Suppressor macrophage treated with lipopolysaccharide for 1 hour (primary cell): ENCODE measurements at regions not wholly inside any gene's neighbourhood (a gene's known extent, or its start where the extent isn't known, plus 50 kb on each side); places are given as distances from the start of the nearest gene placed in this dataset.
"Not testable (repeated sequence)": the region's sequence is repeated elsewhere in the genome, so short reads cannot be mapped to it uniquely, and the experiment has no call there.

Source experiments
- DNase-seq, 3 donors: peaks; one replicate each; pipeline ENCODE4 v3.0.0-alpha.2; 2020 to 2022

DNA sequence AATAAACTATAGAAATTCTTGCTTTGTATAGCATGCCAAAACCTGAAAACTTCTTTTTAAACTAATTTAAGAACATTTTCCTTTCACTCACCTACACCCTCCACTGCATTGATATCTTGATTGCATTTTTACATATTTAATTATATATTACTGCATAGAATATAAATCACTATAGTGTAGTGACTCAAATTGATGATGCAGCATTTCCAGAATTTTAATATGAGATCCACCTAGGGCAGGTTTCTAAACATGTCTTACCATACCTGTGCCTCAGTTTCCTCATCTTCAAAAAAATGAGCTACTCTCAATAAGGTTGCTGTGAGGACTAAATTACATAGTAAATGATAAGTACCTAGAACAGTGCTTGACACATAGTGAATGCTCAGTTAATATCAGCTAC, 881.5 kb downstream of the RPS29 start:
- DNase-seq, result no peak

DNA sequence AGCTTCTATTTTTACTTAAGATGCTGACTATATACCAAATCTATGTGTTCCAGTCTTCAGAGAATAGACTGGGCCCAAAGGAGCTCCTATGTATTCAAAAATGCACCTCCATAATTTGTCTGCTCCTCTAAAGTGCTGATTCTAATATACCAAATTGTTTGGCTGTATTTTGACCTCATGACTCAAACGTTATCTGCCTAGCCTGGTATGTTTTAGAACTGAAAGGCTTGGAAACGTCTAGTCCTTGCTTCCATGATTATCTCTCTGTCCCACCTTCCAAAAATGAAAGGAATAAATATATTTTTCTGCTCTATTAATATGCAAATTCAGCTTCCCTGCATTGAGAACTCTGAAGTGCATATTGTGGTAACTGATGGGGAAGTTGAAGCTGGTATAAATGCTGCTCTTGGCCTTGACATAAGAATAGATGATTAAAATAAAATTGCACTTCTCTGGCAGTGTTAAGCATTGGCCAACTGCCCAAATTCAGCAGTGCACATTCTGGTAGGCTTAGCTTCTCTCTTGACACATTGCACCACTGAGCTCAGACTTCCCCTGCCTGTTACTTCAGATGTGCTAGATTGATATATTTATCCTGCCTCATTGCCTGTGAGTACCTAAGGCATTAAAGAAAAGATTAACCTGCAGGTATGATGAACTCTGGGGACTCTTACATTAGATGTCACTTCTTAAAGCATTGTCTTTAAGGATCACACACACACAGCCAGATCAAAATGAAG, 882.3 kb downstream of the RPS29 start:
- DNase-seq, result no peak

DNA sequence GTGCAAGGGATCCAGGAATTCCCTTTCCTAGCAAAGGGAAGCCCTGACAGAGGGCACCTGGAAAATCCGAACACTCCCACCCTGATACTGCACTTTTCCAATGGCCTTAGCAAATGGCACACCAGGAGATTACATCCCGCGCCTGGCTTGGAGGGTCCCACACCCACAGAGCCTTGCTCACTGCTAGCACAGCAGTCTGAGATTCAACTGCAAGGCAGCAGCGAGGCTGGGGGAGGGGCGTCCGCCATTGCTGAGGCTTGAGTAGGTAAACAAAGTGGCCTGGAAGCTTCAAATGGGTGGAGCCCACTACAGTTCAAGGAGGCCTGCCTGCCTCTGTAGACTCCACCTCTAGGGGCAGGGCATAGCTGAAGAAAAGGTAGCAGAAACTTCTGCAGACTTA, 888.8 kb downstream of the RPS29 start:
- DNase-seq, result not testable (repeated sequence)

DNA sequence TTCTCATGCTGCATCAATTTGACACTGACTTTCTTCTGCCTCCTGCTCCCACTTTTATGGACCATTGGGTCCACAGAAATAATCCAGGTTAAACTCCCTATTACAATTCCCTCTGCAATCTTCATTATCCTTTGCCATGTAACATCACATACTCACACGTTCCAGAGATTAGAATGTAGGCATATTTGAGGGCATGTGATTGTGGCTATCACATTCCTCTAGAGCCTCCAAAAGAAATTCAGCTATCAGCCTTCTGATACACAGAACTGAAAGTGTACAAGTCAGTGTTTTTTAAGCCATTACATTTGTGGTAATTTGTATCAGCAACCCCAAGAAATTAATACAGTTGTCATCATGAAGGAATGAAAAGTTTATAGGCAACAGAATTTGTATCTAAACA, 892.4 kb downstream of the RPS29 start:
- DNase-seq, result no peak

- no peak for DNase-seq
Observed at GRCh38 chr14:48690349-48690748, 895.8 kb downstream of the RPS29 start.

DNA sequence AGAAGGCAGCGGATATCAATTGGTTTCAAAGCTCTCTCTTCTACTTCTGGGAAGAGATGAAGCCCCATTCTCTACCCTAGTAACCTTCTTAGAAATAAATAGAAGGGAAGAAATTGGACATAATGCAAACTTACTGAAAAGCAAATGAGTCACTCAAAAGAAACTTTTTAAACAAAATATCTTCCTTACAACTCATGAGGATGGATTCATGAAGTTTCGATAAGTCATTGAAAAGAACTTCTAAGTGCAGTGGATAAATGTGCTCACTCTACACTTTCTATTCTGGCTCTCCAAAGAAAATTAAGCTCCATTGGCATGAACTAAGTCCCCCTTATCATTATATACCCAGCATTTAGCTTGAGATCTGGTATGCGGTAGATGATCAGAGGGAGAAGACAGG, 899.5 kb downstream of the RPS29 start:
- DNase-seq, result no peak

DNA sequence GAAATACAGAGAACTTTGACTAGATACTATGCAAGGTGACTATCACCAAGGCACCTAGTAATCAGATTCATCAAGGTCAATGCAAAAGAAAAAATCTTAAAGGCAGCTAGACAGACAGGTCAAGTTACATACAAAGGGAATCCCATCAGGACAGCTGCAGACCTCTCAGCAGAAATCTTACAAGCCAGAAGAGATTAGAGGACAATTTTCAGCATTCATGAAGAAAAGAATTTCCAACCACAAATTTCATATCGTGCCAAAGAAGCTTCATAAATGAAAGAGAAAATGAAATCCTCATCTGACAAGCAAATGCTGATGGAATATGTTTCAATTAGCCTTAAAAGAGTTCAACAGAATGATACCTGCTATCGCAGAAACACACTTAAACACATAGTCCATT, 913.7 kb downstream of the RPS29 start:
- DNase-seq, result no peak

GRCh38 chr14:48670939-48671338, 915.2 kb downstream of the RPS29 start:
- no peak for DNase-seq

- no peak for DNase-seq
Observed at GRCh38 chr14:48665077-48665784, 920.9 kb downstream of the RPS29 start.

DNA sequence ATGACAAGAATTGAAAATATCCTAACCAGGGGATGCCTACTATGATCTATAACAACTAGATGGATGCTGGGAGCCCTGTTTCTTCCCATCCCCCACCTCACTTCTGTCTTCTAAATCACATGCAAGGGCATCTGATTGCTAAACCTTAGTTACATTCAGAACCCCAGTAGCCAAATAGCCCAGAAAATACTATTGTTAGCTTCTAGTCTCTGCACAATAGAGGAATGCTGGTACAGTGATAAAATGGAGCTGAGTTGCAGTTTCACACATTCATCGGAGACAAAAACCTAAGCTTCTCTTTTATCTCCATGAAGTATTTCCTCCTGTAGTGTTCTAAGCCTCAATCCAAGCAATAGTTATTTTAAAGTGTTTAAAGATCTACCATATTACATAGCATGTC, 942.9 kb downstream of the RPS29 start:
- DNase-seq, result no peak

DNA sequence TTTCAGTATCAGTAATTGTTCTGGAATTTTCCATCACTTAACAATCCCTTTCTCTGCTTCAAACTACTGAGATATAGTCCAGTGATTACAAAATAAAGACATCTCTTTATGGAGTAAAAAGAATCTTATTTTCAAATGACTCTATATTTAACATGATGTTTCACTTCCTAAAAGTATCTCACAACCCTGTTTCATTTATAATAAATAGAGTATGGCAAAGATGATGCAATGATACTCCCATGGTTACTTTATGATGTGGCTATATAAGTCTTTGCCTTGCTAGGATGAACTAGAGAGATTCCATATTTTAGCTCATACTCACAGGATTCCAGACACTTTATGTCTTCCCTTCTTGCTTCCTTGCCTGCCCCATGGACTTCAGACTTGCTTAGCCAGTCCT, 953.5 kb upstream of the MDGA2 start:
- no peak for DNase-seq

DNA sequence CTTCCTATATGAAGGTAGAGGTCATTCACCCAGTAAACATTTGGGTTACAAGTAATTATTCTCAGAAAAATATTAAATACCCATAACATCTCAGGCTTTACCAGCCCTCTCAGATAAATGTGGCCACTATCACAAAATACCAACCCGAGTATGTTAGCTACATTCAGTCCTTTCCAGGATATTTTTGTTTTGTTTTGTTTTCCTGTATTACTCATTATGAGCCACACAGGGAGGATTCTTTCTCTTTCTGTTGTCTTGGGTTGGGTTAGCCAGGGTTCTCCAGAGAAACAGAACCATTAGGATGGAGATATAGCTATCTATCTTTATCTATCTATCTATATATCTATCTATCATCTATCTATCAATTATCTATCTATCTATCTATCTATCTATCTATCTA, 947.6 kb upstream of the MDGA2 start:
- no peak for DNase-seq

GRCh38 chr14:48618057-48618456, 942.7 kb upstream of the MDGA2 start:
- DNase-seq, result no peak

DNA sequence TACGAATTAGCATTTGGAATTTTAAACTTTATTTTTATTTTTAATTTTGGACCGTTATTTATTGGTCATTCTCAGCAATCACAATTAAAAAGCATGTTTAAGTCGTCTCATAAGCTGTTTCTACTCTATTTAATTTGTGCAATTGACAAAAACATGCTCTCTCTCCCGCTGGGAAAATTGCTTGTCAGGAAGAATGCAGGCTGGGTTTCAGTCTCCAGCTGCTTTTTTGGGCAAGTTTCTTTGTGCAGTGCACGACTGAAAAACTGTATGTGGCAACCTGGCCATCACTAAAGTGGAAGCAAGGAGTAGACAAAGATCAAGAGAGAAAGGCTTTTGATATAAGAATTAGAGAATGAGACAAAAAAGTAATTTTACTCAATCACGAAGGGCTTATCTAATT, 941.5 kb upstream of the MDGA2 start:
- no peak for DNase-seq

- no peak for DNase-seq
Observed at GRCh38 chr14:48615618-48616017, 940.2 kb upstream of the MDGA2 start.

- DNase-seq, result no peak
Observed at GRCh38 chr14:48614003-48614402, 938.6 kb upstream of the MDGA2 start.

DNA sequence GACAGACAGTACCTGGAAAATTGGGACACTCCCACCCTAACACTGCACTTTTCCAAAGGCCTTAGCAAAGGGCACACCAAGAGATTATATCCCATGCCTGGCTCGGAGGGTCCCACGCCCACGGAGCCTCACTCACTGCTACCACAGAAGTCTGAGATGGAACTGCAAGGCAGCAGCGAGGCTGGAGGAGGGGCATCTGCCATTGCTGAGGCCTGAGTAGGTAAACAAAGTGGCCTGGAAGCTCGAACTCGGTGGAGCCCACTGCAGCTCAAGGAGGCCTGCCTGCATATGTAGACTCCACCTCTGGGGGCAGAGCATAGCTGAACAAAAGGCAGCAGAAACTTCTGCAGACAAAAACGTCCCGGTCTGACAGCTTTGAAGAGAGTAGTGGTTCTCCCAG, 931.6 kb upstream of the MDGA2 start:
- DNase-seq, result not testable (repeated sequence)

GRCh38 chr14:48598458-48598857, 923.1 kb upstream of the MDGA2 start:
- DNase-seq, result no peak

DNA sequence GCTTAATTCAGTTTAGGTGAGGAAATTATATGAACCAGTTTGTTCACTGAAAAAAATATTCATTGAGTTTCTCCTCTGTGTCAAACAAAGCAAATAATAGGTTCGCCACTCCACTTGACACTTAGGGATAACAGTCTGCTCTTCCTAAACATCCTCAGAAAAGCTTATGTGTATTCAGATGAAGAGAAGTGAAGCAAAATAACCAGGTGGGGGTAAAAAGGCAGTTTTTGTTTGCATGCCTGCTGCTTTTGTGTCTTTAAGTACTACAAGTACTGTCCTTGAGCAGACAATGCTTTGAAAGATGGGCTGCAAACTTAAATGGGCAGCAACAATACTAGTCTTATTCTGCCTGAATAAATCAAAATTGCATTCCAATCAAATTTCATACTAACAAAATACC, 910.7 kb upstream of the MDGA2 start:
- no peak for DNase-seq

DNA sequence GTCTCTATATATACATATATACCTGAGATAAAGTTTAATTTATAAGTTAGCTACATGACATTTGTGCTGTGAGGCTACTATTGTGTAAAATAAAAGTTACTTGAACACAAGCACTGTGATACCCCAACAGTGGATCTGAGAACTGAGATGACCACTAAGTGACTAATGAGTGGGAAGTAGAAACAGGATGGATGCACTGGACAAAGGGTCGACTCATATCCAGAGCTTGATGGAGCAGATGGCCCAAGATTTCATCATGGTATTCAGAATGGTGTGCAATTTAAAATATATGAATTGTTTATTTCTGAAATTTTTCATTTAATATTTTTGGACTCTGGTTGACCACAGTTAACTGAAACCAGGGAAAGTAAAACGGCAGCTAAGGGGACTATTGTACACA, 908.6 kb upstream of the MDGA2 start:
- no peak for DNase-seq

DNA sequence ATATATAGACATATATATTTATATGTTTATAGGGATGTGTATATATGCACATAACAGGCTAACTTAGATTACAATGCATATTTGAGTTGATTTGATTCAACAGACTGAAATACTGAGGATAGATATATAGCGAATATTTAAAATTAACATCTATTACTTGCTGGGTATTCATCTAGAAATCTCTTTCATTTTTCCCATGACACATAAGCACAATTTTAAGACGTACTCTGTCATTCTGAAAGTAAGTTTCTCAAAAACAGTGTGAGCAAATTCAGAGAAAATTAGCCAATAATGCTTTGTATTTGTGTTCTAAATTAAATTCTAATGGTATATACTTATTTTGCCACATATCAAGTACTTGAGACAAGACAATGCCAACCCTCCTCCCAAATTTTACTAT, 907.5 kb upstream of the MDGA2 start:
- DNase-seq, result no peak

DNA sequence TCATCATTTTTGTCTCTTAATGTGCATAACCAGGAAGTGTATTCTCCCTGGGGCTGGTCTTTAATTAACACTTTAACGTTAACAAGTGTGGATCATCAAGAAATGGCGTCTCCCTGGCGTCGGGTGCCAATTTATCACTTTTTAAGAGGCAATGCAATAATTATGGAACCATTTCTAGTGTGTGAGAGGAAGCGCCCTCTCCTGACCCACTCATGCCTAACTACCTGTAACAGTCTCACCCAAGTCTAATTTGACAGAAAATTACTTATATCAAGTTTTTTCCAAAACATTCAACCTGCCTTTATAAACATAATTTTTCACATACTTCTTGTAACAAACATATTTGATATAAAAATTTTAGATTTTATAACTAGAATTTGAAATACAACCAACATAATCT, 905.3 kb upstream of the MDGA2 start:
- no peak for DNase-seq

DNA sequence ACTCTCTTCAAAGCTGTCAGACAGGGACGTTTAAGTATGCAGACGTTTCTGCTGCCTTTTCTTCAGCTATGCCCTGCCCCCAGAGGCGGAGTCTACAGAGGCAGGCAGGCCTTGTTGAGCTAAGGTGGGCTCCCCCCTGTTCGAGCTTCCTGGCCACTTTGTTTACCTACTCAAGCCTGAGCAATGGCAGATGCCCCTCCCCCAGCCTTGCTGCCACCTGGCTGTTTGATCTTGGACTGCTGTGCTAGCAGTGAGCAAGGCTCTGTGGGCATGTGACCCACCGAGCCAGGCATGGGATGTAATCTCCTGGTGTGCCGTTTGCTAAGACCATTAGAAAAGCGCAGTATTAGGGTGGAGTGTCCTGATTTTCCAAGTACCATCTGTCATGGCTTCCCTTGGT, 900.4 kb upstream of the MDGA2 start:
- no peak for DNase-seq

GRCh38 chr14:48568688-48569087, 893.3 kb upstream of the MDGA2 start:
- no peak for DNase-seq

DNA sequence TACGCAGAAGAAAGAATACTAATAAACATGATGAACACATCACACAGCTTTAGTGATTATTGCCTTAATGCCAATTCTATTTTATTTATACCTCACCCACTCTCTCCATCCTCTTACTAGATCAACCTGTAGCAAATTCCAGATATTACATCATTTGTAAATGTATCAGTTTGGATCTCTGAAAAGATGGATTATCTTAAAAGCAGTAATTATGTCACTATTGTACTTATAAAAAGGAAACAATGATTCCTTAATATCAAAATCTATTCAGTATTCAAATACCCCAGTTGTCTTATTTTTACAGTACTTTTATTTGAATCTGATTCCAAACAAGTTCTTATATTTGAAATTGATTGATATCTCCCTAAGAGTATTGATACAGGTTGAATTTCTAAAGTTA, 892.8 kb upstream of the MDGA2 start:
- no peak for DNase-seq
